ENCODE measurements at regions not wholly inside any gene's neighbourhood (a gene's known extent, or its start where the extent isn't known, plus 50 kb on each side); places are given as distances from the start of the nearest gene placed in this dataset.

GRCh38 chr3:160139291-160139690 lies 85.9 kb upstream of the C3orf80 start:
- BruUV-seq (replicated peaks), result no TSS peak
- Histone ChIP-seq H3K9me3 (replicated peaks; ENCODE audit: control insufficient read depth, insufficient read depth, low read depth, low read length) (no peaks in the 10 kb centered on the region), H3K4me1 (replicated peaks in 1 of 2; ENCODE audit: control insufficient read depth in 2 of 2, insufficient read depth in 2 of 2, low read length in 2 of 2) (no peaks in the 10 kb centered on the region; a peak in 1 of 5 replicates), H3K27me3 (ENCODE audit: control insufficient read depth in 2 of 2, insufficient read depth in 2 of 2, low read length in 2 of 2) (no peaks in the 10 kb centered on the region), H3K9ac (ENCODE audit: insufficient read depth in 1 of 2, low read depth in 2 of 2, low read length in 2 of 2) (no peak overlapping the region), H2AFZ (ENCODE audit: low read depth, low read length) (no peak overlapping the region), H3K27ac (ENCODE audit: extremely low read depth, low read depth, low read length) (no peak overlapping the region), H3K9me1 (ENCODE audit: control insufficient read depth, insufficient read depth, low read length) (no peaks in the 10 kb centered on the region), H3K4me3 (no peak overlapping the region), H4K20me1 (replicated peaks; ENCODE audit: control insufficient read depth, insufficient read depth, low read length) (no peaks in the 10 kb centered on the region), H3K36me3 (ENCODE audit: control insufficient read depth, insufficient read depth, low read length) (no peaks in the 10 kb centered on the region), H3K79me2 (ENCODE audit: control insufficient read depth, insufficient read depth, low read length) (no peaks in the 10 kb centered on the region), H3K4me2 (ENCODE audit: insufficient read depth, low read length) (no peak overlapping the region)
- FAIRE-seq, result no peak
- 0% methylated on average over 3 of the region's 3 CpGs for WGBS (ENCODE audit: insufficient coverage, low coverage, missing lambda C conversion rate)
- no peak for ATAC-seq
- ChIA-PET POLR2A (no interaction called here), CTCF (ENCODE audit: low intra/inter-chr PET ratio) (no interaction called here)
- intact Hi-C loops (cut with micrococcal nuclease) (loop anchor here (10.0 kb wide), 1 partner anchor 254 kb away; no protein-coding TSS in a partner anchor), in situ Hi-C loops (cut with MboI) (no loop called here)
- TF ChIP-seq TFAP4 (CRISPR knock-in tag; IDR thresholded peaks at IDR 0.05; ENCODE audit: borderline replicate concordance), result no peak
- no peak for TF ChIP-seq STAT5B (CRISPR knock-in tag; IDR thresholded peaks at IDR 0.05)
- TF ChIP-seq KHSRP (IDR thresholded peaks at IDR 0.05), result no peak
- no peak for TF ChIP-seq ZKSCAN3 (CRISPR knock-in tag; IDR thresholded peaks at IDR 0.05)
- no peak for TF ChIP-seq THRAP3 (IDR thresholded peaks at IDR 0.05; ENCODE audit: borderline replicate concordance)
- no peak for TF ChIP-seq ZNF197 (CRISPR knock-in tag; IDR thresholded peaks at IDR 0.05; ENCODE audit: low read depth)
- no peak for TF ChIP-seq HLTF (IDR thresholded peaks at IDR 0.05)
- no peak for TF ChIP-seq FOSL1 (tag; conservative IDR thresholded peaks at IDR 0.05)
- TF ChIP-seq ZNF175 (CRISPR knock-in tag; IDR thresholded peaks at IDR 0.05; ENCODE audit: low read depth), result no peak
- no peak for TF ChIP-seq ZNF449 (CRISPR knock-in tag; IDR thresholded peaks at IDR 0.05)
- TF ChIP-seq NCOA2 (IDR thresholded peaks at IDR 0.05; ENCODE audit: partially characterized antibody in 2 of 2), result no peak
- no peak for DNase-seq (ENCODE audit: extremely low read depth in 1 of 4, low spot score in 3 of 4)

Measured in K562 (cell line).